Transverse colon (tissue), 4 donors: ENCODE measurements at regions not wholly inside any gene's neighbourhood (a gene's known extent, or its start where the extent isn't known, plus 50 kb on each side); places are given as distances from the start of the nearest gene placed in this dataset.

Experiments used
- EP300 ChIP-seq: sonication (generic); formaldehyde crosslinking; IDR thresholded peaks from one replicate; pipeline ENCODE4 v1.6.1; 2017; ENCODE audit warnings: antibody characterized with exemption, low read depth
- POLR2A ChIP-seq: fragments of 450-650 bp; IDR thresholded peaks from one replicate; pipeline ENCODE4 v1.6.1; 2016; ENCODE audit warnings: antibody characterized with exemption, mild to moderate bottlenecking, moderate library complexity
- POLR2AphosphoS5 ChIP-seq, 3 donors: sonication (generic); formaldehyde crosslinking; IDR thresholded peaks; one replicate each; pipeline ENCODE4 v1.6.1; 2016; ENCODE audit warnings: antibody characterized with exemption in 3 of 3
- TF ChIP-seq, protein P1 (sequence below), 5 experiments: fragments of 200-600 bp in 3 of 5; fragments of 450-650 bp in 2 of 5; sonication (generic) in 3 of 5; IDR thresholded peaks; 1 replicate in 2 of 5; 2 replicates in 3 of 5; pipeline ENCODE4 v1.5.1; 2016 to 2017; ENCODE audit warnings: antibody characterized with exemption in 5 of 5, inconsistent platforms in 3 of 5, mild to moderate bottlenecking in 2 of 5, moderate library complexity in 1 of 5

DNA sequence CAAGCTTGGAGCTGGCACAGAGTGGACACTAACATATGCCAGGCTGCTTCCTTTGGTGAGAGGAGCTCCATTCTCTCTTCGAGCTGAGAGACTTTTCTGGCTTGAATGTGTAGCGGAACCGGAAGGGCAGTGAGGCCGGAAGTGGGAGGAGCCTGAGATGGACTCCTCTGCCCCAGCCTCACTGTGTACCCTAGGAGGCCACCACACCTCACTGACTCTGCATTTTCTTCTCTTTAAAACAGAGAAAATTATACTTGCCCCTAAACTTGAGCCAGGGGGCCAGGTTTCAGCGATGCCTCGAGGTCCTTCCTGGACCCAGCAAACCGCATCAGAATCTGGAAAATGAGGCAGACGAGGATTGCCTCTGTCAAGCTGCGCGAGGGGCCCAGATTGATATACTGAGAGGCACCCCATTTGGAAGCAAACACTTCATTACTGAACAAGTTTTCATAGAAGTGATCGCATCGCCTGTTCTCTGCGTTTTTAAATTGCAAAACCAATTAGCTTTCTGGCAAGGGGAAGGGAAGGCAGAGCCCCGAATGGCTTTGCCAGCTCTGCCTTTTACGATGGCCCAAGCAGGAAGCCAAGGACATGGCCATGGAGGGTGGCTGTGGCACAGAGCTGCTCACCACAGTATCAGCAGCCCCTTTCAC lies 708.1 kb downstream of the PTPRU start:
- TF ChIP-seq POLR2AphosphoS5 (IDR thresholded peaks at IDR 0.05) = no peak
- TF ChIP-seq, protein P1, sequence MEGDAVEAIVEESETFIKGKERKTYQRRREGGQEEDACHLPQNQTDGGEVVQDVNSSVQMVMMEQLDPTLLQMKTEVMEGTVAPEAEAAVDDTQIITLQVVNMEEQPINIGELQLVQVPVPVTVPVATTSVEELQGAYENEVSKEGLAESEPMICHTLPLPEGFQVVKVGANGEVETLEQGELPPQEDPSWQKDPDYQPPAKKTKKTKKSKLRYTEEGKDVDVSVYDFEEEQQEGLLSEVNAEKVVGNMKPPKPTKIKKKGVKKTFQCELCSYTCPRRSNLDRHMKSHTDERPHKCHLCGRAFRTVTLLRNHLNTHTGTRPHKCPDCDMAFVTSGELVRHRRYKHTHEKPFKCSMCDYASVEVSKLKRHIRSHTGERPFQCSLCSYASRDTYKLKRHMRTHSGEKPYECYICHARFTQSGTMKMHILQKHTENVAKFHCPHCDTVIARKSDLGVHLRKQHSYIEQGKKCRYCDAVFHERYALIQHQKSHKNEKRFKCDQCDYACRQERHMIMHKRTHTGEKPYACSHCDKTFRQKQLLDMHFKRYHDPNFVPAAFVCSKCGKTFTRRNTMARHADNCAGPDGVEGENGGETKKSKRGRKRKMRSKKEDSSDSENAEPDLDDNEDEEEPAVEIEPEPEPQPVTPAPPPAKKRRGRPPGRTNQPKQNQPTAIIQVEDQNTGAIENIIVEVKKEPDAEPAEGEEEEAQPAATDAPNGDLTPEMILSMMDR (IDR thresholded peaks at IDR 0.05) = no peak
- no peak for TF ChIP-seq EP300
- TF ChIP-seq POLR2A = no peak
